ENCODE measurements at regions not wholly inside any gene's neighbourhood (a gene's known extent, or its start where the extent isn't known, plus 50 kb on each side); places are given as distances from the start of the nearest gene placed in this dataset.

- no peak for DNase-seq (ENCODE audit: low spot score in 2 of 2)
- Histone ChIP-seq H3K27me3 (no peaks in the 10 kb centered on the region), H3K4me3 (no peak overlapping the region), H3K9me3 (no peaks in the 10 kb centered on the region), H3K36me3 (no peaks in the 10 kb centered on the region), H3K4me1 (no peaks in the 10 kb centered on the region), H3K27ac (no peak overlapping the region)
- TF ChIP-seq CTCF (IDR thresholded peaks at IDR 0.05) = no peak
- intact Hi-C loops (cut with DNase I) = no loop called here
These were observed 76.4 kb upstream of the PIK3CG start for GRCh38 chr7:106788637-106789036.

DNA sequence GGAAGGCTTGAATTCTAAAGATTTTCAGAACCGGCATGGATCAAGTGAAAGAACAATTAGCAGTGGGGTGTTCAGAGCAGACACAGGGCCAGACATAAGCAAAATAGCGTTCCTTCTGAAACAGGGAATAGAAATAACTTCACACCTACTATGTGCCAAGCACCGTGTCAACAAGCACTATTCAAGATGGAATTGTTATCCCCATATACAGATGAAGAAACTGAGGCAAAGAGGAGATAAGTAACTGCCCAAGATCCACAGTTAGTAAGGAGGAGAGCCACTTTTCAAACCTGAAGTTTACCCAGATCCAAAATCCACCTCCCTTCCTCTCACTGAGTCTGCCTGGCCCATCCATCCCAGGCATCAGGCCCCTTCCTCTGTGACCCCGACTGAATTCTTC lies 73.6 kb upstream of the PIK3CG start:
- no peak overlapping the region for H3K4me3 ChIP-seq
- no peak for TF ChIP-seq CTCF (IDR thresholded peaks at IDR 0.05)
- no peaks in the 10 kb centered on the region for H3K9me3 ChIP-seq
- H3K4me1 ChIP-seq = no peaks in the 10 kb centered on the region
- intact Hi-C loops (cut with DNase I) = no loop called here
- no peak for DNase-seq (ENCODE audit: low spot score in 2 of 2)
- H3K27me3 ChIP-seq = no peaks in the 10 kb centered on the region
- no peak overlapping the region for H3K27ac ChIP-seq
- no peaks in the 10 kb centered on the region for H3K36me3 ChIP-seq

- Histone ChIP-seq H3K4me1 (no peaks in the 10 kb centered on the region), H3K4me3 (no peak overlapping the region), H3K36me3 (no peaks in the 10 kb centered on the region), H3K27me3 (no peaks in the 10 kb centered on the region), H3K9me3 (no peaks in the 10 kb centered on the region), H3K27ac (no peak overlapping the region)
- no peak for TF ChIP-seq CTCF (IDR thresholded peaks at IDR 0.05)
- DNase-seq (ENCODE audit: low spot score in 2 of 2) = no peak
- intact Hi-C loops (cut with DNase I) = no loop called here
These were observed 72.7 kb upstream of the PIK3CG start for GRCh38 chr7:106792233-106792926.

- intact Hi-C loops (cut with DNase I) = no loop called here
These were observed 71.8 kb upstream of the PIK3CG start for GRCh38 chr7:106793015-106793975.

More at GRCh38 chr7:106793015-106793975, 71.8 kb upstream of the PIK3CG start:
- H3K4me3 ChIP-seq = no peak overlapping the region
- TF ChIP-seq CTCF (IDR thresholded peaks at IDR 0.05) = peak; percentile 23 to 37 (median 27)
- DNase-seq (ENCODE audit: low spot score in 2 of 2) = no peak
- H3K27ac ChIP-seq = no peak overlapping the region
- no peaks in the 10 kb centered on the region for H3K27me3 ChIP-seq
- no peaks in the 10 kb centered on the region for H3K4me1 ChIP-seq
- no peaks in the 10 kb centered on the region for H3K9me3 ChIP-seq
- no peaks in the 10 kb centered on the region for H3K36me3 ChIP-seq

All from ascending aorta (tissue), 2 donors.